ENCODE measurements at regions not wholly inside any gene's neighbourhood (a gene's known extent, or its start where the extent isn't known, plus 50 kb on each side); places are given as distances from the start of the nearest gene placed in this dataset.

DNA sequence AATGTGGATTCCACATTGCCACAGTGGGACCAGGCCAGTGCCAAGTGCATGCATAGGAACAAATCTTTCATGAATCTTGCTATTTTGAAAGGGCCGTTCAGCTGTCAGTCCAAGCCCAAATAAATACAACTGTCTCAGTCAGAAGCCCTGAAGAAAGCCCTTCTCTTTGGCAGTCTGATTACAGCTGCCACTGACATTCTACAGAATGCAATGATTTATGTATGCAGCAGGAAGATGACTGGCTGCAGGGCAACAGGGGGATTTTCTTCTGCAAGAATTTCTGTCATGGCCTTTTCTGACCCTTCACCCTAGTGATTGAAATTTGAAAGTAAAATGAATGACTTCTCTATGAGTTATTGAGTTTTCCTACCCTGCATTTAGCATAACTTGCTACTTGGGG, 86.7 kb upstream of the FER start:
- TF ChIP-seq, protein P1, sequence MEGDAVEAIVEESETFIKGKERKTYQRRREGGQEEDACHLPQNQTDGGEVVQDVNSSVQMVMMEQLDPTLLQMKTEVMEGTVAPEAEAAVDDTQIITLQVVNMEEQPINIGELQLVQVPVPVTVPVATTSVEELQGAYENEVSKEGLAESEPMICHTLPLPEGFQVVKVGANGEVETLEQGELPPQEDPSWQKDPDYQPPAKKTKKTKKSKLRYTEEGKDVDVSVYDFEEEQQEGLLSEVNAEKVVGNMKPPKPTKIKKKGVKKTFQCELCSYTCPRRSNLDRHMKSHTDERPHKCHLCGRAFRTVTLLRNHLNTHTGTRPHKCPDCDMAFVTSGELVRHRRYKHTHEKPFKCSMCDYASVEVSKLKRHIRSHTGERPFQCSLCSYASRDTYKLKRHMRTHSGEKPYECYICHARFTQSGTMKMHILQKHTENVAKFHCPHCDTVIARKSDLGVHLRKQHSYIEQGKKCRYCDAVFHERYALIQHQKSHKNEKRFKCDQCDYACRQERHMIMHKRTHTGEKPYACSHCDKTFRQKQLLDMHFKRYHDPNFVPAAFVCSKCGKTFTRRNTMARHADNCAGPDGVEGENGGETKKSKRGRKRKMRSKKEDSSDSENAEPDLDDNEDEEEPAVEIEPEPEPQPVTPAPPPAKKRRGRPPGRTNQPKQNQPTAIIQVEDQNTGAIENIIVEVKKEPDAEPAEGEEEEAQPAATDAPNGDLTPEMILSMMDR (IDR thresholded peaks at IDR 0.05; ENCODE audit: low read length) = no peak
- TF ChIP-seq EZH2phosphoT487 (IDR thresholded peaks at IDR 0.05; ENCODE audit: low read length) (no peak), EZH2 (optimal IDR thresholded peaks at IDR 0.05; ENCODE audit: low read depth, low read length) (no peak)
